H1 (cell line): ENCODE measurements at regions not wholly inside any gene's neighbourhood (a gene's known extent, or its start where the extent isn't known, plus 50 kb on each side); places are given as distances from the start of the nearest gene placed in this dataset.

Experiments
- ATF3 ChIP-seq: IDR thresholded peaks from 2 replicates; pipeline ENCODE4 v1.6.1; 2011; ENCODE audit warnings: low read depth, mild to moderate bottlenecking, low read length; ENCODE audit not compliant: insufficient read depth
- BRCA1 ChIP-seq: IDR thresholded peaks from 2 replicates; pipeline ENCODE4 v1.6.1; 2012; ENCODE audit warnings: low read depth, low read length, improper control_type of control experiment
- E2F6 ChIP-seq: IDR thresholded peaks from 2 replicates; pipeline ENCODE4 v1.6.1; 2012; ENCODE audit warnings: inconsistent platforms
- EP300 ChIP-seq, 2 experiments: IDR thresholded peaks; 1 replicate in 1 of 2; 2 replicates in 1 of 2; pipeline ENCODE4 v1.6.1; 2011 to 2012; ENCODE audit warnings: low read depth in 2 of 2, low read length in 2 of 2, mild to moderate bottlenecking in 2 of 2, borderline replicate concordance in 1 of 2, inconsistent platforms in 1 of 2, moderate library complexity in 1 of 2
- MAX ChIP-seq: IDR thresholded peaks from 2 replicates; pipeline ENCODE4 v1.6.1; 2012; ENCODE audit warnings: inconsistent platforms
- POLR2A ChIP-seq, 2 experiments: IDR thresholded peaks; 1 replicate in 1 of 2; 2 replicates in 1 of 2; pipeline ENCODE4 v1.6.1; 2011; ENCODE audit warnings: low read depth in 2 of 2, low read length in 2 of 2, mild to moderate bottlenecking in 2 of 2; ENCODE audit errors: control extremely low read depth in 1 of 2
- RXRA ChIP-seq: IDR thresholded peaks from 2 replicates; pipeline ENCODE4 v1.6.1; 2011; ENCODE audit warnings: low read depth, mild to moderate bottlenecking, low read length, moderate library complexity; ENCODE audit not compliant: insufficient read depth
- SRF ChIP-seq: IDR thresholded peaks from 2 replicates; pipeline ENCODE4 v1.6.1; 2011; ENCODE audit warnings: mild to moderate bottlenecking, low read depth, low read length, moderate library complexity
- TAF1 ChIP-seq: IDR thresholded peaks from 2 replicates; pipeline ENCODE4 v1.6.1; 2011; ENCODE audit warnings: mild to moderate bottlenecking, low read depth, low read length
- TEAD4 ChIP-seq: IDR thresholded peaks from 2 replicates; pipeline ENCODE4 v1.6.1; 2012; ENCODE audit warnings: low read depth, low read length, inconsistent platforms, mixed read lengths
- TF ChIP-seq, protein P1 (sequence below), 3 experiments: IDR thresholded peaks; 1 replicate in 2 of 3; 2 replicates in 1 of 3; pipeline versions ENCODE4 v1.5.1 to v1.6.1; 2011; ENCODE audit warnings: low read length in 3 of 3, mild to moderate bottlenecking in 3 of 3, inconsistent platforms in 2 of 3, low read depth in 1 of 3, moderate library complexity in 1 of 3; ENCODE audit not compliant: insufficient read depth in 1 of 3; ENCODE audit errors: control extremely low read depth in 1 of 3

DNA sequence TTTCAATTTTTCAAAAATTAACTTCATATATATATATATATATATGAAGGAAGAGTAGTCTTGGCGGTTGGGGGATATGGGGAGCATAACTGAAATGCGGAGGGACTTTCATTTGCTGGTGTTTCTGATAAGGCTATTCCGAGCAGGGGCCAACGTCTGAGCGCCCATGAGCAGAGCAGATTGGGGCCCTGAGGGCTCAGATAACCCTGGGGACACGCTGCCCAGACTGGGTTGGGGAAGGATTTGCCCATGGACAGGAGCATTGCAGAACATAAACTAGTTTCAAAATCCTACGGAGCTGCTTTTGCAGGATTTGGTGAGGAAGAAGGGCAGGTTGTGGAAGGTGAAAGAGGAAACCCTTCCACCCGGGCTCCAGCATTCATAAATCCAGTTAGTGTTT, 240.2 kb downstream of the IRX1 start:
- TF ChIP-seq SRF: no peak
- TF ChIP-seq, protein P1, sequence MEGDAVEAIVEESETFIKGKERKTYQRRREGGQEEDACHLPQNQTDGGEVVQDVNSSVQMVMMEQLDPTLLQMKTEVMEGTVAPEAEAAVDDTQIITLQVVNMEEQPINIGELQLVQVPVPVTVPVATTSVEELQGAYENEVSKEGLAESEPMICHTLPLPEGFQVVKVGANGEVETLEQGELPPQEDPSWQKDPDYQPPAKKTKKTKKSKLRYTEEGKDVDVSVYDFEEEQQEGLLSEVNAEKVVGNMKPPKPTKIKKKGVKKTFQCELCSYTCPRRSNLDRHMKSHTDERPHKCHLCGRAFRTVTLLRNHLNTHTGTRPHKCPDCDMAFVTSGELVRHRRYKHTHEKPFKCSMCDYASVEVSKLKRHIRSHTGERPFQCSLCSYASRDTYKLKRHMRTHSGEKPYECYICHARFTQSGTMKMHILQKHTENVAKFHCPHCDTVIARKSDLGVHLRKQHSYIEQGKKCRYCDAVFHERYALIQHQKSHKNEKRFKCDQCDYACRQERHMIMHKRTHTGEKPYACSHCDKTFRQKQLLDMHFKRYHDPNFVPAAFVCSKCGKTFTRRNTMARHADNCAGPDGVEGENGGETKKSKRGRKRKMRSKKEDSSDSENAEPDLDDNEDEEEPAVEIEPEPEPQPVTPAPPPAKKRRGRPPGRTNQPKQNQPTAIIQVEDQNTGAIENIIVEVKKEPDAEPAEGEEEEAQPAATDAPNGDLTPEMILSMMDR (IDR thresholded peaks at IDR 0.05; ENCODE audit: control extremely low read depth in 1 of 3, insufficient read depth in 1 of 3, low read depth in 1 of 3, low read length in 3 of 3): no peak
- no peak for TF ChIP-seq E2F6
- no peak for TF ChIP-seq TAF1
- TF ChIP-seq RXRA: no peak
- no peak for TF ChIP-seq TEAD4
- no peak for TF ChIP-seq MAX
- TF ChIP-seq EP300 (IDR thresholded peaks at IDR 0.05; ENCODE audit: borderline replicate concordance in 1 of 2, low read depth in 2 of 2, low read length in 2 of 2): no peak
- no peak for TF ChIP-seq BRCA1
- TF ChIP-seq POLR2A (IDR thresholded peaks at IDR 0.05; ENCODE audit: control extremely low read depth in 1 of 2, low read depth in 2 of 2, low read length in 2 of 2): no peak
- no peak for TF ChIP-seq ATF3
